ENCODE measurements at regions not wholly inside any gene's neighbourhood (a gene's known extent, or its start where the extent isn't known, plus 50 kb on each side); places are given as distances from the start of the nearest gene placed in this dataset.

GRCh38 chr5:118007262-118007661 is 981.1 kb downstream of the DTWD2 start:
- DNase-seq (ENCODE audit: low read depth) (peak; percentile 13), FAIRE-seq (no peak)
- Histone ChIP-seq H3K4me3 (ENCODE audit: low read depth, low read length) (no peak overlapping the region), H3K27me3 (ENCODE audit: control insufficient read depth, insufficient read depth, low read length) (no peaks in the 10 kb centered on the region), H3K36me3 (ENCODE audit: control insufficient read depth, insufficient read depth, low read length) (no peaks in the 10 kb centered on the region)
- no peak for TF ChIP-seq CTCF (IDR thresholded peaks at IDR 0.05; ENCODE audit: insufficient read depth, low read length, severe bottlenecking)

GRCh38 chr5:118006219-118006618 is 982.1 kb downstream of the DTWD2 start:
- no peaks in the 10 kb centered on the region for H3K27me3 ChIP-seq (ENCODE audit: control insufficient read depth, insufficient read depth, low read length)
- FAIRE-seq (no peak), DNase-seq (ENCODE audit: low read depth) (no peak)
- no peak for TF ChIP-seq CTCF (IDR thresholded peaks at IDR 0.05; ENCODE audit: insufficient read depth, low read length, severe bottlenecking)
- no peak overlapping the region for H3K4me3 ChIP-seq (ENCODE audit: low read depth, low read length)
- no peaks in the 10 kb centered on the region for H3K36me3 ChIP-seq (ENCODE audit: control insufficient read depth, insufficient read depth, low read length)

GRCh38 chr5:117999939-118000549 is 988.3 kb downstream of the DTWD2 start:
- no peak for TF ChIP-seq CTCF (IDR thresholded peaks at IDR 0.05; ENCODE audit: insufficient read depth, low read length, severe bottlenecking)
- Histone ChIP-seq H3K36me3 (ENCODE audit: control insufficient read depth, insufficient read depth, low read length) (no peaks in the 10 kb centered on the region), H3K27me3 (ENCODE audit: control insufficient read depth, insufficient read depth, low read length) (no peaks in the 10 kb centered on the region), H3K4me3 (ENCODE audit: low read depth, low read length) (no peak overlapping the region)
- FAIRE-seq (no peak), DNase-seq (ENCODE audit: low read depth) (no peak)

- no peak for DNase-seq (ENCODE audit: low read depth)
- no peak for TF ChIP-seq CTCF (IDR thresholded peaks at IDR 0.05; ENCODE audit: insufficient read depth, low read length, severe bottlenecking)
- H3K4me3 ChIP-seq (ENCODE audit: low read depth, low read length) = no peak overlapping the region
Measured at GRCh38 chr5:117982691-117983090, 1005.7 kb downstream of the DTWD2 start.

GRCh38 chr5:117973785-117974184 is 1014.6 kb downstream of the DTWD2 start:
- no peak for DNase-seq (ENCODE audit: low read depth)
- TF ChIP-seq CTCF (IDR thresholded peaks at IDR 0.05; ENCODE audit: insufficient read depth, low read length, severe bottlenecking) = no peak
- FAIRE-seq = no peak
- Histone ChIP-seq H3K4me3 (ENCODE audit: low read depth, low read length) (no peak overlapping the region), H3K27me3 (ENCODE audit: control insufficient read depth, insufficient read depth, low read length) (no peaks in the 10 kb centered on the region), H3K36me3 (ENCODE audit: control insufficient read depth, insufficient read depth, low read length) (no peaks in the 10 kb centered on the region)

More at GRCh38 chr5:117982691-117983090, 1005.7 kb downstream of the DTWD2 start:
- H3K27me3 ChIP-seq (ENCODE audit: control insufficient read depth, insufficient read depth, low read length) = no peaks in the 10 kb centered on the region
- no peak for FAIRE-seq
- no peaks in the 10 kb centered on the region for H3K36me3 ChIP-seq (ENCODE audit: control insufficient read depth, insufficient read depth, low read length)

- TF ChIP-seq CTCF (IDR thresholded peaks at IDR 0.05; ENCODE audit: insufficient read depth, low read length, severe bottlenecking) = no peak
- Histone ChIP-seq H3K4me3 (ENCODE audit: low read depth, low read length) (no peak overlapping the region), H3K36me3 (ENCODE audit: control insufficient read depth, insufficient read depth, low read length) (no peaks in the 10 kb centered on the region), H3K27me3 (ENCODE audit: control insufficient read depth, insufficient read depth, low read length) (no peaks in the 10 kb centered on the region)
- DNase-seq (ENCODE audit: low read depth) (no peak), FAIRE-seq (no peak)
Measured at GRCh38 chr5:117955831-117956230, 1032.5 kb downstream of the DTWD2 start.

Data from bronchial epithelial cell (primary cell).